ENCODE measurements at regions not wholly inside any gene's neighbourhood (a gene's known extent, or its start where the extent isn't known, plus 50 kb on each side); places are given as distances from the start of the nearest gene placed in this dataset.

- TF ChIP-seq POLR2AphosphoS5 (IDR thresholded peaks at IDR 0.05), result no peak
- no peak for TF ChIP-seq CTCF (IDR thresholded peaks at IDR 0.05)
Observed at GRCh38 chr18:24862201-24862816, 401.9 kb downstream of the HRH4 start.
